ENCODE measurements at regions not wholly inside any gene's neighbourhood (a gene's known extent, or its start where the extent isn't known, plus 50 kb on each side); places are given as distances from the start of the nearest gene placed in this dataset.
A peak's percentile ranks its signal among the peaks of the same experiment; 100 is the strongest.

DNA sequence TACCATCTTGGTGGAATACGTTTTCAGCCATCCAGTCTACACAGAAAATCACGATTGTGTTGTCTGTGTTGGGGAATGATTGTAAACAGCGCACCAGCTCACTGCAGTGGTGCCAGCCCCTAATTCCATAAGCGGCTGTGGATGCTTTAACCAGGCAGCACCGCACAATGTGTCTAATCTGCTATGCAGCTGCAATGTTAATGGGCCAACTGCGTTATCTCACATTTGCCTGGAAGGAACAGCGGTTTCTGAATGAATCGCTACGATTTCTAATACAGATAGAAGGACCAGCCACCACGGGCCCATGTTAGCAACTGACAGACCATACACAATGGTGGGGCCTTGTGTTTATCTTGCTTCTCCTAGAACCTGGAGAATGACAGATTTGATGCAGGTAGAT is 384.5 kb upstream of the KIRREL3 start:
- no peak for DNase-seq

DNA sequence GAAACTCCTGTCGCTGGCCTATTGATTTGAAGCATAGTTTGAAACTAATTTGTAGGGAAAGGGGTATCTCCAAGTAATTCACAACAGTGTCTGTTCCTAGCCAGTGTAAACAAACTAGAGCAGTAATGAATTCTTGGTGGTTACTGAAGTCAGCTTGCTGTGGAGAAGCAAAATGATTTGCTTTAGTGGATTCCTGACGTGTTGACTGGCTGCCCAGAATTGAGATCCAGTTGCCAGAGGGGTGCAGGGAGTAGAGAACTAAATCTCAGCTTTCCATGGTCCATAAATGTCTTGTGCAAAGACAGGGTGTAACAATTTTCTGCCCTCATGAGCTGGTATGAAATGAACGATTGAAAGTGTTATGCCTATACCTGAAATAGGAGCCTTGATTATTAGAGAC is 382.5 kb upstream of the KIRREL3 start:
- DNase-seq = no peak

- DNase-seq = no peak
These were observed 380.7 kb upstream of the KIRREL3 start for GRCh38 chr11:127381247-127381646.

DNA sequence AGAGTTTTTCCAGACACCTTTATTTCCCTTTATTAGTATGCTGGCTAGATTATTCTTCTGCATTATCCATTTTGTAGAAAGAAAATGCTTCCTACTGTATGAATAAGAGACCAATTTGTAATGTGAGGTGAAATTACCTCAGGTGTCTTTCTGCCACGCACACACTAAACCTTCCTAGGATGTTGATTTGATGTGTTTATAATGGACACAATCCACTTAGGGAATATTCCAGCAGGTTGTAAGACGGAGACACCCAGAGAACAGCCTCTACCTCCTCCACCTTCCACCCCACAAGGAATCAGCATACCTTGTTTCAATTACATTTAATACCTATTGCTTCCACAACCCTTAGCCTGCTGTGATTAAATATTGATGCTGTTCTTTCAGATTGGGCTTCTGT is 379.1 kb upstream of the KIRREL3 start:
- no peak for DNase-seq

DNA sequence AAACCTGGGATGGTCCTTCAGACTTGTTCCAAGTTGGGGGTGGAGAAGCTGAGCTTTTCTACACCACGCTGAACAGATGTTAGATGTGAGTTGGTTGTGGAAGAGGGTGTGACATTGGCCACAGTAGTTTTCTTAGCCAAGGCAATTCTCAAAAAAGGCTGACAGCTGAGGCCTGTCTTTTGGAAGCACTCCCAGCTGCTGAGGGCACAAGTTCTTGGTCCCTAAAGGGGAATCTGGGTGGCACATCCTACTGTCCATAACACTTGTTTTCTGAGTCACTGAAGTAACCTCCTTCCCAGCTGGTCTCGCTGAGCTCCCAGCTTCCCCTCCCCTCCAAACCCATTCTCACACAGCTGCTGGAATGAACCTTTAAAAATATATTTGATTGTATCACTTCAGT is 375.7 kb upstream of the KIRREL3 start:
- DNase-seq = no peak

- DNase-seq = peak; percentile 36
These were observed 368.8 kb upstream of the KIRREL3 start for GRCh38 chr11:127369356-127369755.

DNA sequence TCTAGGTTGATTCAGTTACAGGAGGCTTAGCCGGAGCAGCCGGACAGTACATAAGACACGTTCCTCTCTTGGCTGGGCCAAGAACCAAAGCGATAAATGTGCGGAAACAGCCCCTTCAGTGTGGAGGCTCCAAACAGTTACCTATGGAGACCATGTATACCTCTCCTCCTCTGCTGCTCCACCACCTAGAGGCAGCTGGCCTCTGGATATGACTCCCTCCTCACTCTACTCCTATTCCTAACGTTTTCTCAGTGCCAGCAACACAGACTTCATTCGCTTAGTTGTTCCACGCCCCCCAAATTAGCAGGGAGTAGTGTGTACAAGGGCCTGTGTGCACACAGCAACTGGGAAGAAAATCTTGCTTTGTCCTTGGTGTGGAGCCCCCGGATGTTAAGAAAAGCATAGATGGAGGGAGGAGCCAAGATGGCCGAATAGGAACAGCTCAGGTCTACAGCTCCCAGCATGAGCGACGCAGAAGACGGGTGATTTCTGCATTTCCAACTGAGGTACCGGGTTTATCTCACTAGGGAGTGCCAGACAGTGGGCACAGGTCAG is 362.3 kb upstream of the KIRREL3 start:
- DNase-seq = no peak

- no peak for DNase-seq
These were observed 357.6 kb upstream of the KIRREL3 start for GRCh38 chr11:127358160-127358559.

DNA sequence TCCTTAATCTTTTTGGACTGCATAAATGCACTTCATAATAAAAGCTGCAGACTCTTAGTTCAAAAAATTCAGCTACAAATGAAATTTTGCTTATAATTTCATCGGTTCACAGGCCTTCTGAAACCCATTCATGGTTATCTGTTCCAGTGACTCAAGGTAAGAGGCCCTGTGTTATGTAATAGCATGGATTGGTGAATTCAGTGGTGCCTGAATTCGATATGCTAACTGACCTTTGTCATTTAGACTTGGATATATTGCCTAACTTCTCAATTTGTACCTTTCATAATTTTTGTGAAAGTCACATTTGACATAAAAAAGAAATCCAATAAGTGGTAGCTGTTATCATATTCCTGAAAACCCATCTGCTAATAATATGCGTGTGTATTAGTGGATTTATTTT is 349.9 kb upstream of the KIRREL3 start:
- no peak for DNase-seq

- peak; percentile 44 for DNase-seq
These were observed 345.4 kb upstream of the KIRREL3 start for GRCh38 chr11:127345819-127346459.

GRCh38 chr11:127340438-127340837 is 339.9 kb upstream of the KIRREL3 start:
- no peak for DNase-seq

GRCh38 chr11:127339376-127339775 is 338.8 kb upstream of the KIRREL3 start:
- DNase-seq = no peak

DNA sequence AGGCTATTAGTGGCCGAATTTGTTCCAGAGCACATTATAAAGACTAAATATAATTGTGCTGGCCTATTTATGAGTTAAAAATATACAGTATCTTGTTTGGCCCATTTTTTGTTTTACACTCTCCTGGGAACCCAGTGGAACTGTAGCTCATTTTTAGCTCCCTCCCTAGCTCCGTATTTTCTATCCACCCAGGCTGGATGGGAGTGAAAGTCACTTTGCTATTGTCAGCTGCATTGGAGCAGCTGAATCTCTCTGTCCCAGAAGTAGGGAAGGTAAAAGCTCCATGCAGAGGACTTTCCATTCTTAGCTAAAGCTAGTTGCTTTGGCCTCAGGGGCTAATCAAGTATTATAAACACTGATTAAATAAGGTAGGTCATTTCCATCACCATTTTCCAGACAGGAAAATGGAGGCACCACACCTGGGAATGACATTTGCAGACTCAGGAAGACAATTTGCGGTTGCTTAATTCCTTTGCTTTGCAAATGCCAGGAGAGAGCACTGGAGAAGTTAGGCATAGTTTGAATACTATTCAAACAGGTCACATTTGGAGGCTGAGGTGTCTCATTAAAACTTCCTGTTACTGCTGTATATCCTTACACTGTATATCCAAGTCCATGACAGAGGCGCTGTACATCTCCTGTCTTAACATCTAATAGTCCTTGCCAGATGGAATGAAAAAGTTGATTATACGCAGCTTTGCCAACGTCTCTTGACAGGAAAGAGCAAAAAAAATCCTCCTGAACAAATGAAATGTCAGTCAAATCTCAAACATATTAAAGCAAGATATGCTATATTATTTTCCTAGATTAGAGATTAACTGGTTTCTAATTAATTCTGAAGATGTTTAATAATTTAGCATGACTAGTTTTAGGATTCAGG is 338.1 kb upstream of the KIRREL3 start:
- no peak for DNase-seq

DNA sequence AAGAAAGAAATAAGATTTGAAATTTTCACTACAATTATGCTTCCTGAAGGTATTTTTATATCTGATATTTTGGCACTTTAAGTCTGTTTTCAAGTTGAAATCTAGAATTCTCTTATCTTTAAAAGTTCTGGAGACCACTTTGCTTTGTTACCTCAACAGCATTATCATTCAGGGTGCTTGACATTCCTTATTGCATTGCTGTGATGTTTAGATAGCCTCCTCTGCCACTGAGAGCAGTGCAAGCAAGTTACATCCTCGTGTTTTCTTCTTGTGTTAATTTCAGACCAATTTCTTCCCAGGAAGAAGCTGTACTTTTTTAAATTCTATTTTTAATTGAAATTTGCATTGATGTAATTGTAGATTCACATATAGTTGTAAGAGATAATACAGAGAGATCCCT is 333.9 kb upstream of the KIRREL3 start:
- DNase-seq = no peak

GRCh38 chr11:127332896-127333295 is 332.3 kb upstream of the KIRREL3 start:
- DNase-seq = no peak

DNA sequence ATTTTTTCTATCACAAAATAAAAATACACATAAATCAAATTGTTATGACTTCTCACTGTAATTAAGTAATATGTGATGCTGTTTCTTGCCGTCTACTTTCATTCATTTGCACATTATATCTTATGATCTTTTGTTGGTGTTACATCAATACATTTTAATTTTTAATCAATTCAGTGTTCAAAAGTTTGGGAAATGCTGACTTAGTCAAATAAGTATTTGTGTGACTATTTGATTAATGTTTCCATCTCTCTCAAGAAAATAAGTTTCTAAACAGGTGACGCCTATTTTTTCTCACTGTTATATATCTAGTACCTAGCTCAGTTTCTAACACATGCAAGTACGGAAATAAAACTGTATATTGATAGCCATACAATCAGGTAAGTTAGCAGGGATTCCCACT is 329.5 kb upstream of the KIRREL3 start:
- no peak for DNase-seq

- DNase-seq = no peak
These were observed 307.7 kb upstream of the KIRREL3 start for GRCh38 chr11:127308291-127308690.

DNA sequence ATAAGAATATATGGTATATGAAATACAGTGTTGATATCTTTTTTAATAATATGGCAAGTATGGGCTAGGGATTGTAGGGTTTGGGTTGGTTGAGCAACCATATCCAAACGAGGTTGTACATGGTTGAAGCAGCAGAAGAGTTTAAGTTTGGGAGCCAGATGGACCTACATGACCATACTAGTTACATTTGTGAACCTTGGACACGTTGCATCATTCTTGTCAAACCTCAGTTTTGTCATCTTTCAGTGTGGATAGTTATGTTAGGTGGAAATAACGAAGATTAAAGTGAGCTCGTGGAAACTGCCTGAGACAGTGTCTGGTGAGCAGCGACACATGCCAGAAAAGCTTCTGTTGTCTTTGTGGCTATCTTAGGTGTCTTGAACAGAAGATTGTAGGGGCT is 307.1 kb upstream of the KIRREL3 start:
- DNase-seq = no peak

DNA sequence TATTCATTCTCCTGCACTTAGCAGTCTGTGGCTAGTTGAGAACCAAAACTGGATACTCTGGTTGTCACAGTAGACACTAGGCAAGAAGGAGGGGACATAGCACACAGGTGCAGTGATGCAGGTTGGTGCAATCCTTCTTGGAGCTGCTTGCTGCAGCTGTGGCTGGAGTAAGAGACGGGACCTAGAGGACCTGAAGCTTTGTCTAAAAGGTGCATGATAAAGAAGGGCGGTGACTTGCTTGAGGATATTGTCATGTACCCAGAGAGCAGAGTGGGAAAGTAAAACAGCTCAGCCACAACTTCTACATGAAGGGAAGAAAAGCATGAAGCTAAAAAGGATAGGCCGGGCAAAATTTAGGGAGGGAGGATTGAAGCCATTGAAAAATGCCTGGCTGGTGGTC is 304.1 kb upstream of the KIRREL3 start:
- no peak for DNase-seq

DNA sequence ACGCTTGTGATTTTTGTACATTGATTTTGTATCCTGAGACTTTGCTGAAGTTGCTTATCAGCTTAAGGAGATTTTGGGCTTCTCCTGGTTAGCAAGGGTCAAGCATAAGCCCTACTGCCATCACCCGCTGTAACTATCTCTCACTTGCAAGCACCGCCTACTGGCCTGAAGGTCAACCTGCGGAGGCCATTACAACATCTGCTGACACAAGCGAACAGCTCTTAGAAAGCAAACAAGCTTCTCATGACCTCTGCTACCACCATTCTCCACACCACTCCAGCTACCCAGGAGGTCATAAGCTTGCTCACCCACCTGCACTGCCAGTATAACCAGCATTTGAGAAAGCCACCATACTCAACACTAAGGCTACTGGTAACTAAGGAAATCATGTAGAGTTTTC is 288.4 kb upstream of the KIRREL3 start:
- no peak for DNase-seq

GRCh38 chr11:127281534-127281933 is 281.0 kb upstream of the KIRREL3 start:
- DNase-seq = no peak

GRCh38 chr11:127275774-127276173 is 275.2 kb upstream of the KIRREL3 start:
- DNase-seq = no peak

DNA sequence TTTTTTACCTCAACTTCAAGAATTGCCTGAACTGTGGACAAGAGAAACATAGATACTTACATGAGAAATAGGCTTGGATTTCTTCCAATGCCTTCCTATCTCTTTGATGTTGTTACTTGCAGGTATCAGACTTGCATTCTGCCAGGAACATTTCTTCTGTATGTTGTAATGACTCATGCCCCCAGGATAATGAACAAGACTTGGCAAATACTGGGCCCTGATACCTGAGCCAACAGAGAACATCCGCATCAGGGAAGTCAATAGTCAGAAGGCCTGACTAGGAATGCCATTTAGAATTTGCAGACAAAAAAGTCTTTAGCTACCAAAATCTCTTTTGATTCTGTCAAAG is 273.7 kb upstream of the KIRREL3 start:
- no peak for DNase-seq
